B cell (primary cell): ENCODE measurements at regions not wholly inside any gene's neighbourhood (a gene's known extent, or its start where the extent isn't known, plus 50 kb on each side); places are given as distances from the start of the nearest gene placed in this dataset.

Experiments
- ATAC-seq: fragments of 200-7000 bp; cut with Tn5 transposase; one replicate; pipeline ENCODE4 v1.10.0; 2021; ENCODE audit warnings: low read depth, mild to moderate bottlenecking, moderate number of reproducible peaks, moderate library complexity
- CTCF ChIA-PET: fragments of 350-600 bp; sonication (Branson Sonifier 250); formaldehyde crosslinking; loops from one replicate; lab custom pipeline; 2021; ENCODE audit warnings: antibody characterized with exemption, inconsistent platforms; lab: Charles Lee
- POLR2A ChIA-PET: fragments of 350-600 bp; sonication (Branson Sonifier 250); formaldehyde crosslinking; loops from one replicate; lab custom pipeline; 2021; ENCODE audit warnings: antibody characterized with exemption; lab: Charles Lee
- DNase-seq: peaks from one replicate; pipeline ENCODE4 v3.0.0; 2013
- H2AFZ ChIP-seq: 2 replicates; pipeline ENCODE4 v1.6.1; 2012; ENCODE audit warnings: mild to moderate bottlenecking, low read depth, low read length; ENCODE audit not compliant: insufficient read depth, poor library complexity, severe bottlenecking
- H3K27ac ChIP-seq, 2 donors: 1 replicate in 1 of 2; 2 replicates in 1 of 2; pipeline ENCODE4 v1.5.1; 2012 to 2013; ENCODE audit warnings: low read length in 2 of 2, mild to moderate bottlenecking in 2 of 2, moderate library complexity in 1 of 2
- H3K27me3 ChIP-seq, 4 experiments: fragments of 200-600 bp in 1 of 4; sonication (generic) in 1 of 4; replicated peaks in 1 of 4; 1 replicate in 2 of 4; 2 replicates in 2 of 4; pipeline versions ENCODE4 v1.6.1 to v1.7.0; 2013 to 2016; ENCODE audit warnings: low read length in 3 of 4, mild to moderate bottlenecking in 2 of 4, mixed read lengths in 1 of 4, moderate library complexity in 1 of 4; ENCODE audit not compliant: insufficient read depth in 4 of 4, control insufficient read depth in 3 of 4; ENCODE audit errors: control extremely low read depth in 1 of 4
- H3K36me3 ChIP-seq, 2 experiments: replicated peaks in 1 of 2; 1 replicate in 1 of 2; 2 replicates in 1 of 2; pipeline versions ENCODE4 v1.6.1 to v1.7.1; 2013; ENCODE audit warnings: low read length in 1 of 2; ENCODE audit not compliant: insufficient read depth in 2 of 2, control insufficient read depth in 1 of 2; ENCODE audit errors: control extremely low read depth in 1 of 2, extremely low read depth in 1 of 2
- H3K4me1 ChIP-seq, 2 donors: fragments of 200-600 bp in 1 of 2; sonication (generic) in 1 of 2; 1 replicate in 1 of 2; 2 replicates in 1 of 2; pipeline versions ENCODE4 v1.5.1 to v1.6.1; 2013 to 2017; ENCODE audit warnings: low read length in 2 of 2; ENCODE audit not compliant: control insufficient read depth in 2 of 2, insufficient read depth in 2 of 2
- H3K4me2 ChIP-seq: replicated peaks from 2 replicates; pipeline ENCODE3; 2012; ENCODE audit warnings: mild to moderate bottlenecking, low read depth, low read length; ENCODE audit not compliant: poor library complexity, severe bottlenecking
- H3K4me3 ChIP-seq, 5 experiments: fragments of 200-600 bp in 1 of 5; sonication (generic) in 1 of 5; 1 replicate in 3 of 5; 2 replicates in 2 of 5; pipeline versions ENCODE4 v1.5.1 to v1.7.0; 2011 to 2016; ENCODE audit warnings: low read length in 4 of 5, mild to moderate bottlenecking in 4 of 5, low read depth in 2 of 5, control low read depth in 1 of 5, moderate library complexity in 1 of 5; ENCODE audit not compliant: insufficient read depth in 1 of 5; ENCODE audit errors: control extremely low read depth in 1 of 5, extremely low read depth in 1 of 5
- H3K79me2 ChIP-seq: fragments of 200-600 bp; sonication (generic); one replicate; pipeline ENCODE4 v1.6.0; 2016; ENCODE audit warnings: low read length; ENCODE audit not compliant: control insufficient read depth, insufficient read depth
- H3K9ac ChIP-seq: fragments of 200-600 bp; sonication (generic); 2 replicates; pipeline ENCODE4 v1.6.1; 2017; ENCODE audit warnings: mild to moderate bottlenecking, low read length, moderate library complexity
- H3K9me3 ChIP-seq, 3 donors: one replicate each; pipeline versions ENCODE4 v1.6.1 to v1.7.1; 2013; ENCODE audit warnings: low read length in 2 of 3; ENCODE audit not compliant: control insufficient read depth in 2 of 3, insufficient read depth in 1 of 3; ENCODE audit errors: control extremely low read depth in 1 of 3
- H4K20me1 ChIP-seq: 2 replicates; pipeline ENCODE4 v1.6.0; 2012; ENCODE audit warnings: mild to moderate bottlenecking, low read length; ENCODE audit not compliant: insufficient read depth, control insufficient read depth, poor library complexity, severe bottlenecking
- H3K27ac Mint-ChIP-seq: one replicate; pipeline ENCODE4 v1.8.0; 2021; ENCODE audit warnings: mixed read lengths
- H3K27me3 Mint-ChIP-seq: one replicate; pipeline ENCODE4 v1.8.0; 2021; ENCODE audit warnings: mixed read lengths
- H3K4me1 Mint-ChIP-seq: one replicate; pipeline ENCODE4 v1.8.0; 2021; ENCODE audit warnings: mixed read lengths
- H3K4me3 Mint-ChIP-seq: one replicate; pipeline ENCODE4 v1.8.0; 2021; ENCODE audit warnings: mixed read lengths
- H3K9me3 Mint-ChIP-seq: one replicate; pipeline ENCODE4 v1.8.0; 2022; ENCODE audit warnings: mixed read lengths; ENCODE audit not compliant: insufficient read depth
- EZH2 ChIP-seq: IDR thresholded peaks from 2 replicates; pipeline ENCODE4 v1.6.1; 2012; ENCODE audit warnings: borderline replicate concordance, low read depth, mild to moderate bottlenecking, moderate library complexity, low read length; ENCODE audit not compliant: insufficient read depth, poor library complexity, severe bottlenecking
- WGBS: methylation state at CpG from one replicate; pipeline ENCODE4 v1.1.5; 2013; ENCODE audit warnings: missing lambda C conversion rate; ENCODE audit not compliant: insufficient coverage; 5-methylcytosine and 5-hydroxymethylcytosine counted together
- intact Hi-C: fragments of 100-400 bp; cut with micrococcal nuclease; formaldehyde crosslinking; loops from one replicate; pipeline ENCODE4 v1.10.0; 2022
- TF ChIP-seq, protein P1 (sequence below): fragments of 200-600 bp; IDR thresholded peaks from one replicate; pipeline ENCODE4 v1.8.0; 2022; ENCODE audit warnings: antibody characterized with exemption, mild to moderate bottlenecking

DNA sequence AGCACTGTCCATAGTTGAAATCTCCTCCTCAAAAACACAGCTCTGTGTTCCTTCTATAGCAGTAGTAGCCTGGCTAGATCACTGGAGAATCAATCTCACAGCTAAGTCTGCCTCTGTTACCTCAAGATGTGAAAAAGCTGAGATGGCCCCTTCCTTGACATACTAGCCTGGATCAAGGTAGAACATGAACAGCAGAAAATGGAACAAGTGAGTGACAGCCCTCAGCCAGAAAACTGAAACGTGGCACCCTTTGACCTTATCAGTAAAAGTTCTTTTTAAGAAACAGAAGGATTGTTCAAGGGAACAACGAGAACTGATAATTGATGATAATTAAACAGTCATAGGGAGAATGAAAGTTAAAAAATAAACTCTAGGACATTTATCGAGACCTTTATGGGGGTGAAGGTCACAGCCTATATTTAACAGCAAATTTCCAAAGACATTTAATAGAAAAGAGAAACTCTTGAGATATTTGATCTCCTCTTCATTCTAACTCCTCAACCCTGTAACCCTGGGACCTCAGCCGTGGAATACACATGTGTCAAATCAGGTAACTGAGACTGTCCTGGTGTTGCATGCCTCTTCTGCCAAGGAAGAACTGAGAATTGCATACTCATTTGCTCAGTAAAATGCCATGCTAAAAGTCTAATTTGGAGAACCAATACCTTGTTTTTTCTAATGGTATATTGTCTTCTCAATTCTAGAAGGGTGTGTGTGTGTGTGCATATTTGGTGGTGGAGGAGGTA lies 258.0 kb upstream of the ATP2B1 start:
- Histone ChIP-seq H3K4me2 (no peak overlapping the region), H3K4me3 (no peak overlapping the region), H3K36me3 (no peaks in the 10 kb centered on the region), H3K27ac (no peak overlapping the region), H3K27me3 (no peaks in the 10 kb centered on the region), H3K4me1 (peaks cover 4 to 7% of the 10 kb centered on the region in 2 donors), H4K20me1 (no peaks in the 10 kb centered on the region), H3K9me3 (no peaks in the 10 kb centered on the region), H3K9ac (no peak overlapping the region), H2AFZ (no peak overlapping the region), H3K79me2 (no peaks in the 10 kb centered on the region)
- Mint-ChIP-seq H3K4me3 (no peak overlapping the region), H3K9me3 (no peaks in the 10 kb centered on the region), H3K27ac (no peak overlapping the region), H3K4me1 (peaks cover 13% of the 10 kb centered on the region), H3K27me3 (no peaks in the 10 kb centered on the region)
- ATAC-seq (no peak), DNase-seq (no peak)
- ChIA-PET POLR2A (no interaction called here), CTCF (interaction anchor here (0.9 to 1.3 kb wide), 3 partner anchors 17 to 257 kb away, joined by 3 read pairs; partner anchors contain the start of gene ATP2B1)
- intact Hi-C loops: no loop called here
- WGBS: 100% methylated on average over 1 of the region's 4 CpGs
- TF ChIP-seq, protein P1, sequence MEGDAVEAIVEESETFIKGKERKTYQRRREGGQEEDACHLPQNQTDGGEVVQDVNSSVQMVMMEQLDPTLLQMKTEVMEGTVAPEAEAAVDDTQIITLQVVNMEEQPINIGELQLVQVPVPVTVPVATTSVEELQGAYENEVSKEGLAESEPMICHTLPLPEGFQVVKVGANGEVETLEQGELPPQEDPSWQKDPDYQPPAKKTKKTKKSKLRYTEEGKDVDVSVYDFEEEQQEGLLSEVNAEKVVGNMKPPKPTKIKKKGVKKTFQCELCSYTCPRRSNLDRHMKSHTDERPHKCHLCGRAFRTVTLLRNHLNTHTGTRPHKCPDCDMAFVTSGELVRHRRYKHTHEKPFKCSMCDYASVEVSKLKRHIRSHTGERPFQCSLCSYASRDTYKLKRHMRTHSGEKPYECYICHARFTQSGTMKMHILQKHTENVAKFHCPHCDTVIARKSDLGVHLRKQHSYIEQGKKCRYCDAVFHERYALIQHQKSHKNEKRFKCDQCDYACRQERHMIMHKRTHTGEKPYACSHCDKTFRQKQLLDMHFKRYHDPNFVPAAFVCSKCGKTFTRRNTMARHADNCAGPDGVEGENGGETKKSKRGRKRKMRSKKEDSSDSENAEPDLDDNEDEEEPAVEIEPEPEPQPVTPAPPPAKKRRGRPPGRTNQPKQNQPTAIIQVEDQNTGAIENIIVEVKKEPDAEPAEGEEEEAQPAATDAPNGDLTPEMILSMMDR: no peak

DNA sequence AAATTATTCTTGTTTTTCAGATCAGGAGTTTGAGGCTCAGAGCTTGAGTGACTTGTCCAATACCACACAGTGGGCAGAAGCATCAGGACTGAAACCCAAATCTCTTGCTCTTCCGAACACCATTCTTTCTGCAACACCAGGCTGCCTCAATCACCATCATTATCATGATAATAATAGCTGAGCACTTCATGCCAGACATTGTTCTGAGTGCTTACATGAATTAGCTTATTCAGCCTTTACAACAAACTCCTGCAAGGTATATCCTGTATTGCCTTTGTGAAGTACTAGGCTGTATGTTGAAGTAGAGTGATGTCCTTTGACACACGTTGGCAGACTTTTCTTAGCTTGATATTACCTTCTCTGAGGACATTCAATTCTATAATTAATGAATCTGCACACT lies 257.4 kb upstream of the ATP2B1 start:
- ChIA-PET POLR2A (interaction anchor here (0.5 kb wide), 1 partner anchor 18 kb away, joined by 3 read pairs; no protein-coding TSS in a partner anchor), CTCF (interaction anchor here (0.9 to 1.3 kb wide), 3 partner anchors 16 to 257 kb away, joined by 3 read pairs; partner anchors contain the start of gene ATP2B1)
- Histone ChIP-seq H3K79me2 (no peaks in the 10 kb centered on the region), H3K27me3 (no peaks in the 10 kb centered on the region), H2AFZ (no peak overlapping the region), H3K27ac (no peak overlapping the region), H3K9ac (no peak overlapping the region), H3K4me2 (no peak overlapping the region), H3K4me1 (peaks cover 4 to 7% of the 10 kb centered on the region in 2 donors), H3K4me3 (no peak overlapping the region), H4K20me1 (no peaks in the 10 kb centered on the region), H3K9me3 (no peaks in the 10 kb centered on the region), H3K36me3 (no peaks in the 10 kb centered on the region)
- H3K27me3 Mint-ChIP-seq: no peaks in the 10 kb centered on the region
- DNase-seq (no peak), ATAC-seq (no peak)
- TF ChIP-seq, protein P1: no peak
- no peak for TF ChIP-seq EZH2
- no peak overlapping the region for H3K4me3 Mint-ChIP-seq
- WGBS: 100% methylated on average over 1 of the region's 2 CpGs
- no peaks in the 10 kb centered on the region for H3K9me3 Mint-ChIP-seq
- H3K27ac Mint-ChIP-seq: no peak overlapping the region
- intact Hi-C loops: no loop called here
- H3K4me1 Mint-ChIP-seq: peaks cover 19% of the 10 kb centered on the region
